Endodermal cell (in vitro differentiated cells): ENCODE measurements at regions not wholly inside any gene's neighbourhood (a gene's known extent, or its start where the extent isn't known, plus 50 kb on each side); places are given as distances from the start of the nearest gene placed in this dataset.

Experiments
- DNase-seq: peaks from one replicate; pipeline ENCODE4 v3.0.0-alpha.2; 2017
- H3K27ac ChIP-seq: 2 replicates; pipeline ENCODE4 v1.5.1; 2013; ENCODE audit warnings: mild to moderate bottlenecking, low read depth, low read length, moderate library complexity
- H3K27me3 ChIP-seq: 2 replicates; pipeline ENCODE4 v1.6.1; 2013; ENCODE audit warnings: mild to moderate bottlenecking, low read length, moderate library complexity; ENCODE audit not compliant: insufficient read depth, control insufficient read depth, poor library complexity, severe bottlenecking
- H3K36me3 ChIP-seq: 2 replicates; pipeline ENCODE4 v1.7.0; 2013; ENCODE audit warnings: mild to moderate bottlenecking, low read length, moderate library complexity; ENCODE audit not compliant: control insufficient read depth, insufficient read depth
- H3K4me1 ChIP-seq: one replicate; pipeline ENCODE4 v1.7.0; 2013; ENCODE audit warnings: low read length; ENCODE audit not compliant: control insufficient read depth, insufficient read depth
- H3K4me3 ChIP-seq: 2 replicates; pipeline ENCODE4 v1.5.1; 2013; ENCODE audit warnings: mild to moderate bottlenecking, low read length, moderate library complexity
- H3K9ac ChIP-seq: 2 replicates; pipeline ENCODE4 v1.6.1; 2013; ENCODE audit warnings: mild to moderate bottlenecking, low read length, moderate library complexity; ENCODE audit not compliant: poor library complexity, severe bottlenecking; ENCODE audit errors: extremely low read depth
- H3K9me3 ChIP-seq: 2 replicates; pipeline ENCODE4 v1.6.1; 2013; ENCODE audit warnings: mild to moderate bottlenecking, low read length, moderate library complexity; ENCODE audit not compliant: control insufficient read depth
- H3K27ac Mint-ChIP-seq: 2 replicates; pipeline ENCODE4 v1.8.0; 2020; ENCODE audit warnings: mixed read lengths
- H3K27me3 Mint-ChIP-seq: 2 replicates; pipeline ENCODE4 v1.8.0; 2021; ENCODE audit warnings: mild to moderate bottlenecking, mixed read lengths; ENCODE audit not compliant: insufficient read depth
- H3K36me3 Mint-ChIP-seq: 2 replicates; pipeline ENCODE4 v1.8.0; 2020; ENCODE audit warnings: low read depth, mixed read lengths
- H3K4me1 Mint-ChIP-seq: 2 replicates; pipeline ENCODE4 v1.8.0; 2020; ENCODE audit warnings: mixed read lengths
- H3K4me3 Mint-ChIP-seq: 2 replicates; pipeline ENCODE4 v1.8.0; 2020; ENCODE audit warnings: mild to moderate bottlenecking, moderate library complexity, mixed read lengths
- H3K9me3 Mint-ChIP-seq: 2 replicates; pipeline ENCODE4 v1.8.0; 2020; ENCODE audit warnings: mild to moderate bottlenecking, mixed read lengths
- CTCF ChIP-seq: fragments of 200-600 bp; sonication (generic); conservative IDR thresholded peaks from 2 replicates; pipeline ENCODE4 v1.5.0; 2021; ENCODE audit warnings: antibody characterized with exemption, mild to moderate bottlenecking
- WGBS, 2 experiments: methylation state at CpG; one replicate each; pipeline versions ENCODE4 v1.1.5 to v1.1.7; 2013; ENCODE audit warnings: missing lambda C conversion rate in 2 of 2, mixed read lengths in 1 of 2; ENCODE audit not compliant: insufficient coverage in 1 of 2, insufficient read length in 1 of 2; 5-methylcytosine and 5-hydroxymethylcytosine counted together

DNA sequence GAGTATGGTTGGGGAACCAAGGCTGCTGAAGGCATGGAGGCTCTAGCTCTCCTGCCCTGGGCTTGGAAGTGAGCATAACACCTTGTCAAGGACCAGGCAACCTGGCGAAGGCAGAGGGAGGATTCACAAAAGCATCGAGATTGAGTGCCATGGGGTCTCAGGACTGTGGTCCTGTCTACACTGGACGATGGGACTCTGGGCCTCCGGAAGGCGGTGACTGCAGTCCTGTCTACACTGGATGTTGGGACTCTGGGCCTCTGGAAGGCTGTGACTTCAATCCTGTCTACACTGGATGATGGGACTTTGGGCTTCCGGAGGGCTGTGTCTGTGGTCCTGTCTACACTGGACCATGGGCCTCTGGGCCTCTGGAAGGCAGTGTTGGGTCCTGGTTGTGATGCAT lies 290.4 kb downstream of the TEX29 start:
- TF ChIP-seq CTCF, result no peak
- H3K9ac ChIP-seq, result no peak overlapping the region
- Mint-ChIP-seq H3K4me3 (no peak overlapping the region), H3K36me3 (no peaks in the 10 kb centered on the region), H3K9me3 (peaks cover 1% of the 10 kb centered on the region), H3K4me1 (no peaks in the 10 kb centered on the region), H3K27me3 (no peaks in the 10 kb centered on the region), H3K27ac (no peak overlapping the region)
- DNase-seq, result peak; percentile 26
- 78 to 79% methylated on average over 6 of the region's 6 CpGs for WGBS, 2 experiments
- no peaks in the 10 kb centered on the region for H3K27me3 ChIP-seq
- no peak overlapping the region for H3K4me3 ChIP-seq
- no peak overlapping the region for H3K27ac ChIP-seq
- no peaks in the 10 kb centered on the region for H3K36me3 ChIP-seq
- H3K9me3 ChIP-seq, result no peaks in the 10 kb centered on the region
- H3K4me1 ChIP-seq, result no peaks in the 10 kb centered on the region

GRCh38 chr13:111611651-111612050 lies 291.2 kb downstream of the TEX29 start:
- H3K4me3 Mint-ChIP-seq, result no peak overlapping the region
- 92 to 95% methylated on average over 5 to 6 of the region's 6 CpGs for WGBS, 2 experiments
- Histone ChIP-seq H3K4me3 (no peak overlapping the region), H3K27ac (no peak overlapping the region), H3K9me3 (no peaks in the 10 kb centered on the region), H3K27me3 (no peaks in the 10 kb centered on the region), H3K36me3 (no peaks in the 10 kb centered on the region), H3K9ac (no peak overlapping the region), H3K4me1 (no peaks in the 10 kb centered on the region)
- TF ChIP-seq CTCF, result no peak
- no peaks in the 10 kb centered on the region for H3K36me3 Mint-ChIP-seq
- H3K4me1 Mint-ChIP-seq, result no peaks in the 10 kb centered on the region
- DNase-seq, result no peak
- H3K9me3 Mint-ChIP-seq, result no peaks in the 10 kb centered on the region
- H3K27ac Mint-ChIP-seq, result no peak overlapping the region
- no peaks in the 10 kb centered on the region for H3K27me3 Mint-ChIP-seq

GRCh38 chr13:111612886-111613285 lies 292.4 kb downstream of the TEX29 start:
- Histone ChIP-seq H3K36me3 (no peaks in the 10 kb centered on the region), H3K27me3 (no peaks in the 10 kb centered on the region), H3K4me3 (no peak overlapping the region), H3K4me1 (no peaks in the 10 kb centered on the region), H3K27ac (no peak overlapping the region), H3K9me3 (no peaks in the 10 kb centered on the region), H3K9ac (no peak overlapping the region)
- Mint-ChIP-seq H3K27me3 (no peaks in the 10 kb centered on the region), H3K27ac (no peak overlapping the region), H3K36me3 (no peaks in the 10 kb centered on the region), H3K4me3 (no peak overlapping the region), H3K4me1 (no peaks in the 10 kb centered on the region), H3K9me3 (no peaks in the 10 kb centered on the region)
- WGBS, 2 experiments, result 93 to 100% methylated on average over 8 to 10 of the region's 10 CpGs
- no peak for DNase-seq
- no peak for TF ChIP-seq CTCF
